Neural crest cell (in vitro differentiated cells): ENCODE measurements at regions not wholly inside any gene's neighbourhood (a gene's known extent, or its start where the extent isn't known, plus 50 kb on each side); places are given as distances from the start of the nearest gene placed in this dataset.

Source experiments
- DNase-seq: peaks from one replicate; pipeline ENCODE4 v3.0.0; 2021; ENCODE audit warnings: low read depth, mixed read lengths, low spot score
- H3K27ac Mint-ChIP-seq: one replicate; pipeline ENCODE4 v1.8.0; 2021; ENCODE audit warnings: mild to moderate bottlenecking, mixed read lengths; ENCODE audit not compliant: unreplicated experiment
- H3K27me3 Mint-ChIP-seq: 2 replicates; pipeline ENCODE4 v1.8.0; 2021; ENCODE audit warnings: low read depth, mild to moderate bottlenecking, mixed read lengths
- H3K36me3 Mint-ChIP-seq: 2 replicates; pipeline ENCODE4 v1.8.0; 2021; ENCODE audit warnings: low read depth, mild to moderate bottlenecking, mixed read lengths
- H3K4me1 Mint-ChIP-seq: 2 replicates; pipeline ENCODE4 v1.8.0; 2021; ENCODE audit warnings: mixed read lengths
- H3K4me3 Mint-ChIP-seq: one replicate; pipeline ENCODE4 v1.8.0; 2021; ENCODE audit warnings: mild to moderate bottlenecking, mixed read lengths
- H3K9me3 Mint-ChIP-seq: 2 replicates; pipeline ENCODE4 v1.8.0; 2021; ENCODE audit warnings: mixed read lengths
- CTCF ChIP-seq: fragments of 200-600 bp; sonication (generic); conservative IDR thresholded peaks from 2 replicates; pipeline ENCODE4 v1.5.0; 2021; ENCODE audit warnings: antibody characterized with exemption, mild to moderate bottlenecking

- no peaks in the 10 kb centered on the region for H3K36me3 Mint-ChIP-seq
- no peak for TF ChIP-seq CTCF
- H3K9me3 Mint-ChIP-seq, result no peaks in the 10 kb centered on the region
- no peak overlapping the region for H3K4me3 Mint-ChIP-seq
- no peaks in the 10 kb centered on the region for H3K27me3 Mint-ChIP-seq
- DNase-seq, result no peak
- H3K4me1 Mint-ChIP-seq, result peaks cover 17% of the 10 kb centered on the region
- no peak overlapping the region for H3K27ac Mint-ChIP-seq
These were observed 55.3 kb upstream of the SNX9 start for GRCh38 chr6:157767775-157768156.

- Mint-ChIP-seq H3K9me3 (no peaks in the 10 kb centered on the region), H3K4me1 (peaks cover 19% of the 10 kb centered on the region), H3K36me3 (no peaks in the 10 kb centered on the region), H3K4me3 (no peak overlapping the region), H3K27ac (no peak overlapping the region), H3K27me3 (peaks cover 1% of the 10 kb centered on the region)
- no peak for TF ChIP-seq CTCF
- no peak for DNase-seq
These were observed 54.7 kb upstream of the SNX9 start for GRCh38 chr6:157768304-157768703.

- Mint-ChIP-seq H3K9me3 (no peaks in the 10 kb centered on the region), H3K27me3 (peaks cover 5% of the 10 kb centered on the region), H3K4me3 (no peak overlapping the region), H3K36me3 (no peaks in the 10 kb centered on the region), H3K4me1 (peaks cover 21% of the 10 kb centered on the region), H3K27ac (no peak overlapping the region)
- DNase-seq, result no peak
- no peak for TF ChIP-seq CTCF
These were observed 54.0 kb upstream of the SNX9 start for GRCh38 chr6:157768863-157769551.

- H3K27ac Mint-ChIP-seq, result no peak overlapping the region
- H3K4me3 Mint-ChIP-seq, result no peak overlapping the region
- TF ChIP-seq CTCF, result no peak
- H3K9me3 Mint-ChIP-seq, result no peaks in the 10 kb centered on the region
- peaks cover 12% of the 10 kb centered on the region for H3K4me1 Mint-ChIP-seq
- H3K36me3 Mint-ChIP-seq, result no peaks in the 10 kb centered on the region
- no peak for DNase-seq
- H3K27me3 Mint-ChIP-seq, result peaks cover 5% of the 10 kb centered on the region
These were observed 53.1 kb upstream of the SNX9 start for GRCh38 chr6:157769776-157770426.

GRCh38 chr6:157770946-157771345, 52.1 kb upstream of the SNX9 start:
- Mint-ChIP-seq H3K36me3 (no peaks in the 10 kb centered on the region), H3K4me3 (no peak overlapping the region), H3K9me3 (peaks cover 3% of the 10 kb centered on the region), H3K27me3 (peaks cover 5% of the 10 kb centered on the region), H3K27ac (no peak overlapping the region), H3K4me1 (peaks cover 11% of the 10 kb centered on the region)
- TF ChIP-seq CTCF, result no peak
- DNase-seq, result no peak
